Peyer's patch (tissue), 4 donors: ENCODE measurements at regions not wholly inside any gene's neighbourhood (a gene's known extent, or its start where the extent isn't known, plus 50 kb on each side); places are given as distances from the start of the nearest gene placed in this dataset.

ENCODE experiments used
- CTCF ChIP-seq, 6 experiments: fragments of 450-650 bp in 4 of 6; fragments of 200-600 bp in 2 of 6; sonication (generic) in 1 of 6; IDR thresholded peaks; one replicate each; pipeline ENCODE4 v1.5.1; 2017 to 2019; ENCODE audit warnings: antibody characterized with exemption in 6 of 6, mild to moderate bottlenecking in 3 of 6, moderate library complexity in 1 of 6
- POLR2A ChIP-seq, 2 donors: fragments of 450-650 bp; IDR thresholded peaks; one replicate each; pipeline ENCODE4 v1.5.1; 2017; ENCODE audit warnings: antibody characterized with exemption in 2 of 2, mild to moderate bottlenecking in 2 of 2, moderate library complexity in 2 of 2

- TF ChIP-seq CTCF (IDR thresholded peaks at IDR 0.05) (peak in 5 of 6 experiments; percentile 10 to 90 (median 86)), POLR2A (IDR thresholded peaks at IDR 0.05) (no peak)
Measured at GRCh38 chr14:38721822-38722431, 381.1 kb downstream of the SEC23A start.
